GM12878 (cell line): ENCODE measurements at regions not wholly inside any gene's neighbourhood (a gene's known extent, or its start where the extent isn't known, plus 50 kb on each side); places are given as distances from the start of the nearest gene placed in this dataset.

Experiments
- ATAC-seq: fragments of 200-7000 bp; cut with Tn5 transposase; 3 replicates; pipeline ENCODE4 v1.9.1; 2020; ENCODE audit warnings: mild to moderate bottlenecking, moderate library complexity
- BruUV-seq: library from RNA; stranded (reverse); fragments of 400-500 nt; replicated peaks from 2 replicates; lab custom pipeline; 2021; lab: Mats Ljungman, UMichigan
- CTCF ChIA-PET: fragments of 300-600 bp; sonication (Branson Sonifier 250); formaldehyde crosslinking; extraction: SDS; loops from one replicate; lab custom pipeline; 2021; ENCODE audit warnings: inconsistent platforms; lab: Yijun Ruan, JAX
- POLR2A ChIA-PET: fragments of 350-600 bp; formaldehyde crosslinking; extraction: SDS; loops from one replicate; lab custom pipeline; 2021; ENCODE audit warnings: inconsistent platforms; lab: Charles Lee
- RAD21 ChIA-PET: fragments of 300-600 bp; sonication (Branson Sonifier 250); formaldehyde crosslinking; loops from one replicate; lab custom pipeline; 2023; ENCODE audit warnings: antibody characterized with exemption; ENCODE audit not compliant: unreplicated experiment; lab: Charles Lee
- SMC1A ChIA-PET: fragments of 300-600 bp; sonication (Branson Sonifier 250); formaldehyde crosslinking; loops from one replicate; lab custom pipeline; 2023; ENCODE audit not compliant: unreplicated experiment, uncharacterized antibody; lab: Charles Lee
- DNase-seq: peaks from one replicate; pipeline ENCODE4 v3.0.0-alpha.2; 2011; ENCODE audit warnings: low read depth, low spot score
- FAIRE-seq: peaks from 3 replicates; lab custom pipeline; 2011; peaks lifted over from hg19 to GRCh38; lab: Jason Lieb, UNC
- H2AFZ ChIP-seq: 2 replicates; pipeline ENCODE4 v1.6.0; 2011; ENCODE audit warnings: low read depth, low read length, control low read depth; ENCODE audit not compliant: control insufficient read depth
- H3K27ac ChIP-seq: 2 replicates; pipeline ENCODE4 v1.5.1; 2011; ENCODE audit warnings: control low read depth; ENCODE audit not compliant: control insufficient read depth, insufficient read depth
- H3K27me3 ChIP-seq, 2 experiments: replicated peaks in 1 of 2; 2 replicates each; pipeline versions ENCODE4 v1.6.0 to v1.6.1; 2011; ENCODE audit warnings: low read length in 1 of 2; ENCODE audit not compliant: control insufficient read depth in 2 of 2, insufficient read depth in 2 of 2
- H3K36me3 ChIP-seq, 2 experiments: 2 replicates each; pipeline ENCODE4 v1.5.1; 2011; ENCODE audit warnings: low read length in 1 of 2; ENCODE audit not compliant: control insufficient read depth in 2 of 2, insufficient read depth in 2 of 2
- H3K4me1 ChIP-seq: 2 replicates; pipeline ENCODE4 v1.6.1; 2011; ENCODE audit warnings: mild to moderate bottlenecking, low read length, moderate library complexity, mixed read lengths; ENCODE audit not compliant: control insufficient read depth, insufficient read depth
- H3K4me2 ChIP-seq: 2 replicates; pipeline ENCODE4 v1.6.0; 2011; ENCODE audit warnings: control low read depth; ENCODE audit not compliant: control insufficient read depth, insufficient read depth
- H3K4me3 ChIP-seq: fragments of 200-600 bp; sonication (generic); 2 replicates; pipeline ENCODE4 v1.5.1; 2016
- H3K79me2 ChIP-seq: 2 replicates; pipeline ENCODE4 v1.6.0; 2011; ENCODE audit warnings: low read length; ENCODE audit not compliant: control insufficient read depth, insufficient read depth
- H3K9ac ChIP-seq: 2 replicates; pipeline ENCODE4 v1.8.0; 2011; ENCODE audit warnings: low read length, control low read depth, mixed read lengths; ENCODE audit not compliant: control insufficient read depth, insufficient read depth
- H3K9me3 ChIP-seq: replicated peaks from 3 replicates; pipeline ENCODE4 v1.5.1; 2011; ENCODE audit warnings: mild to moderate bottlenecking, low read length; ENCODE audit not compliant: control insufficient read depth, insufficient read depth
- H4K20me1 ChIP-seq: 2 replicates; pipeline ENCODE4 v1.6.0; 2011; ENCODE audit not compliant: control insufficient read depth, insufficient read depth
- BMI1 ChIP-seq: fragments of 450-650 bp; IDR thresholded peaks from 2 replicates; pipeline ENCODE4 v1.6.1; 2016; ENCODE audit warnings: mild to moderate bottlenecking, moderate library complexity, borderline replicate concordance
- CBFB ChIP-seq: IDR thresholded peaks from 2 replicates; pipeline ENCODE4 v1.6.1; 2016; ENCODE audit warnings: antibody characterized with exemption, low read depth
- GABPA ChIP-seq: IDR thresholded peaks from 2 replicates; pipeline ENCODE4 v1.6.1; 2014; ENCODE audit warnings: antibody characterized with exemption, low read depth, mild to moderate bottlenecking, inconsistent platforms
- HCFC1 ChIP-seq: fragments of 150-350 bp; IDR thresholded peaks from 2 replicates; pipeline ENCODE4 v1.6.1; 2014; ENCODE audit warnings: low read length
- JUND ChIP-seq: IDR thresholded peaks from 2 replicates; pipeline ENCODE4 v1.6.1; 2012; ENCODE audit warnings: low read depth, mild to moderate bottlenecking, low read length, improper control_type of control experiment, moderate library complexity
- RUNX3 ChIP-seq: IDR thresholded peaks from 2 replicates; pipeline ENCODE4 v1.6.1; 2012; ENCODE audit warnings: low read length, inconsistent platforms
- SIX5 ChIP-seq: IDR thresholded peaks from 2 replicates; pipeline ENCODE4 v1.6.1; 2011; ENCODE audit warnings: mild to moderate bottlenecking, low read depth, low read length, moderate library complexity; ENCODE audit not compliant: severe bottlenecking
- SMARCA5 ChIP-seq: fragments of 450-650 bp; IDR thresholded peaks from 2 replicates; pipeline ENCODE4 v1.6.1; 2017; ENCODE audit warnings: mild to moderate bottlenecking
- WGBS: methylation state at CpG from one replicate; pipeline ENCODE4 v1.1.6; 2016; ENCODE audit warnings: low lambda C conversion rate; ENCODE audit not compliant: insufficient replicate concordance, insufficient coverage; ENCODE audit errors: missing lambda C conversion rate; 5-methylcytosine and 5-hydroxymethylcytosine counted together
- in situ Hi-C: fragments of 300-500 bp; cut with MboI; formaldehyde crosslinking; loops from 9 replicates; pipeline ENCODE4 v1.14.3; 2018; ENCODE audit warnings: mixed read lengths
- intact Hi-C: fragments of 100-400 bp; cut with micrococcal nuclease; formaldehyde crosslinking; loops from one replicate; pipeline ENCODE4 v1.14.2; 2022; ENCODE audit not compliant: unreplicated experiment
- TF ChIP-seq, protein P1 (sequence below): fragments of 450-650 bp; IDR thresholded peaks from 2 replicates; pipeline ENCODE4 v1.6.1; 2018; ENCODE audit warnings: mild to moderate bottlenecking, low read depth, moderate library complexity; ENCODE audit not compliant: partially characterized antibody

DNA sequence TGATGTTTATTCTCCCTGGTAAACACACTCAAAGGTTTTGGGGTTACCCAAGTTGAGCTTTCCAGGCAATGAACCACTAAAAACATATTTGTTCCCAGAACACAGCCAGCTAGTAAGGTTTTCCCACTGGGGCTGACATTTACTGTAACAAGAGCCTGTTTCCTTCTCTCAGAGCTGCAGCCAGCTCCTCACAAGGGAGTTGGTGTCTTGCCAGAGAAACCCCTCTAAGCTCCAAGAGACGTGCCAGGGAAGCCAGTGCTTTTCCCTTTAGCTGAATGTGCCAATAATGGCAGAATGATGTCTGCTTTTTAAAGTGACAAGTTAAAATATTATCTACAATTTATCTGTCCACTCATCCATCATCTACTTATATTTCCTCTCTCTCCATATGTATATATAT, 170.8 kb upstream of the RBFOX1 start:
- Histone ChIP-seq H3K4me1 (no peaks in the 10 kb centered on the region), H3K4me3 (no peak overlapping the region), H3K4me2 (no peak overlapping the region), H3K9me3 (no peaks in the 10 kb centered on the region; the same call in 2 of the 3 replicates), H2AFZ (no peak overlapping the region), H3K27me3 (no peaks in the 10 kb centered on the region), H3K36me3 (no peaks in the 10 kb centered on the region), H4K20me1 (no peaks in the 10 kb centered on the region), H3K9ac (no peak overlapping the region), H3K79me2 (no peaks in the 10 kb centered on the region), H3K27ac (no peak overlapping the region)
- intact Hi-C loops: no loop called here
- DNase-seq (no peak), FAIRE-seq (no peak), ATAC-seq (no peak)
- SMC1A ChIA-PET: no interaction called here
- WGBS: 0% methylated on average over 1 of the region's 1 CpG
- in situ Hi-C loops: no loop called here
- no TSS peak for BruUV-seq
- RAD21 ChIA-PET: no interaction called here
- CTCF ChIA-PET: no interaction called here
- TF ChIP-seq GABPA: no peak
- TF ChIP-seq, protein P1, sequence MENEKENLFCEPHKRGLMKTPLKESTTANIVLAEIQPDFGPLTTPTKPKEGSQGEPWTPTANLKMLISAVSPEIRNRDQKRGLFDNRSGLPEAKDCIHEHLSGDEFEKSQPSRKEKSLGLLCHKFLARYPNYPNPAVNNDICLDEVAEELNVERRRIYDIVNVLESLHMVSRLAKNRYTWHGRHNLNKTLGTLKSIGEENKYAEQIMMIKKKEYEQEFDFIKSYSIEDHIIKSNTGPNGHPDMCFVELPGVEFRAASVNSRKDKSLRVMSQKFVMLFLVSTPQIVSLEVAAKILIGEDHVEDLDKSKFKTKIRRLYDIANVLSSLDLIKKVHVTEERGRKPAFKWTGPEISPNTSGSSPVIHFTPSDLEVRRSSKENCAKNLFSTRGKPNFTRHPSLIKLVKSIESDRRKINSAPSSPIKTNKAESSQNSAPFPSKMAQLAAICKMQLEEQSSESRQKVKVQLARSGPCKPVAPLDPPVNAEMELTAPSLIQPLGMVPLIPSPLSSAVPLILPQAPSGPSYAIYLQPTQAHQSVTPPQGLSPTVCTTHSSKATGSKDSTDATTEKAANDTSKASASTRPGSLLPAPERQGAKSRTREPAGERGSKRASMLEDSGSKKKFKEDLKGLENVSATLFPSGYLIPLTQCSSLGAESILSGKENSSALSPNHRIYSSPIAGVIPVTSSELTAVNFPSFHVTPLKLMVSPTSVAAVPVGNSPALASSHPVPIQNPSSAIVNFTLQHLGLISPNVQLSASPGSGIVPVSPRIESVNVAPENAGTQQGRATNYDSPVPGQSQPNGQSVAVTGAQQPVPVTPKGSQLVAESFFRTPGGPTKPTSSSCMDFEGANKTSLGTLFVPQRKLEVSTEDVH: no peak
- TF ChIP-seq SMARCA5: no peak
- POLR2A ChIA-PET: no interaction called here

DNA sequence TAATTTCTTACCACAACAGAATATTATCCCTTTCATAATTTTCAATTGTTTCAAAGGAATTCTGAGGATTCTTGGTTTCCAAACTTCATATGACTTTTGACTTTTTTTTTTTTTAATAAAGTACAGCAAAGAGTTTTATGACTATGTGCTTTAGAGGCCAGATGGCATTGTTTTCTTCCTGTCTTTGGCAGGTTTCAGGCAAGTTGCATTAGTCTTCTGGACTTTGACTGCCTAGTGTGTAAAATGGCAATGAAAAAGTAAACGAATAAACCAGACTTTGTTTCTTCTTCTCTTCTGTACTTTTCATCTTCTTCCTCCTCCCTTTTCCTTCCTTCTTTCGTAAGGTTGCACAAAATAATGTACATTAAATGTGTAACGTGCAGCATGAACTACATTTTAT, 172.6 kb upstream of the RBFOX1 start:
- H3K4me3 ChIP-seq: no peak overlapping the region
- ChIA-PET POLR2A (no interaction called here), SMC1A (no interaction called here), CTCF (no interaction called here), RAD21 (no interaction called here)
- TF ChIP-seq CBFB: no peak
- TF ChIP-seq JUND: no peak
- TF ChIP-seq SIX5: no peak
- TF ChIP-seq BMI1: no peak
- TF ChIP-seq HCFC1: no peak
- no peak for TF ChIP-seq RUNX3
- no peak overlapping the region for H2AFZ ChIP-seq
- H3K4me2 ChIP-seq: no peak overlapping the region
- FAIRE-seq (no peak), ATAC-seq (no peak), DNase-seq (no peak)
- intact Hi-C loops: no loop called here
- no peaks in the 10 kb centered on the region for H3K9me3 ChIP-seq
- in situ Hi-C loops: no loop called here
- no peaks in the 10 kb centered on the region for H3K27me3 ChIP-seq
- H3K9ac ChIP-seq: no peak overlapping the region
- no peaks in the 10 kb centered on the region for H3K79me2 ChIP-seq
- H3K4me1 ChIP-seq: no peaks in the 10 kb centered on the region
- no TSS peak for BruUV-seq
- WGBS: 2% methylated on average over 3 of the region's 3 CpGs
- no peak overlapping the region for H3K27ac ChIP-seq
- H3K36me3 ChIP-seq: no peaks in the 10 kb centered on the region
- H4K20me1 ChIP-seq: no peaks in the 10 kb centered on the region
